Islet precursor cell (in vitro differentiated cells): ENCODE measurements at regions not wholly inside any gene's neighbourhood (a gene's known extent, or its start where the extent isn't known, plus 50 kb on each side); places are given as distances from the start of the nearest gene placed in this dataset.
A peak's percentile ranks its signal among the peaks of the same experiment; 100 is the strongest.

Experiments used
- DNase-seq: peaks from one replicate; pipeline ENCODE4 v3.0.0-alpha.2; 2018

GRCh38 chr7:113446791-113447190 is 328.4 kb upstream of the SMIM30 start:
- no peak for DNase-seq

GRCh38 chr7:113446391-113446790 is 328.0 kb upstream of the SMIM30 start:
- DNase-seq: no peak

GRCh38 chr7:113444261-113444660 is 325.9 kb upstream of the SMIM30 start:
- DNase-seq: no peak

DNA sequence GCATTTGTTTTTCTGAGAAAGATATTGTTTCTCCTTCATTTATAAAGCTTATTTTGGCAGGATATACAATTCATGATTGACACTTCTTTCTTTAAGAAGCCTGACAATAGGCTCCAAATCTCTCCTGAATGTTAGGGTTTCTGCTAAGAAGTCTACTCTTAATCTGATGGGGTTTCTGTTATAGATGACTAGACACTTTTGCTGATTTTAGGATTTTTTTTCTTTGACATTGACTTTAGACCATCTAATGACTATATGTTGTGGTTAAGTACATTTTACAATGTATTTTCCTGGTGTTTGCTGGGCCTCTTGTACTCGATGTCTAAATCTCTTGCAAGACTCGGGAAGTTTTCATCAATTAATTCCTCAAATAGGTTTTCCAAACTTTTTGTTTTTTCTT is 321.8 kb upstream of the SMIM30 start:
- no peak for DNase-seq

GRCh38 chr7:113431406-113431805 is 313.1 kb upstream of the SMIM30 start:
- DNase-seq: no peak

DNA sequence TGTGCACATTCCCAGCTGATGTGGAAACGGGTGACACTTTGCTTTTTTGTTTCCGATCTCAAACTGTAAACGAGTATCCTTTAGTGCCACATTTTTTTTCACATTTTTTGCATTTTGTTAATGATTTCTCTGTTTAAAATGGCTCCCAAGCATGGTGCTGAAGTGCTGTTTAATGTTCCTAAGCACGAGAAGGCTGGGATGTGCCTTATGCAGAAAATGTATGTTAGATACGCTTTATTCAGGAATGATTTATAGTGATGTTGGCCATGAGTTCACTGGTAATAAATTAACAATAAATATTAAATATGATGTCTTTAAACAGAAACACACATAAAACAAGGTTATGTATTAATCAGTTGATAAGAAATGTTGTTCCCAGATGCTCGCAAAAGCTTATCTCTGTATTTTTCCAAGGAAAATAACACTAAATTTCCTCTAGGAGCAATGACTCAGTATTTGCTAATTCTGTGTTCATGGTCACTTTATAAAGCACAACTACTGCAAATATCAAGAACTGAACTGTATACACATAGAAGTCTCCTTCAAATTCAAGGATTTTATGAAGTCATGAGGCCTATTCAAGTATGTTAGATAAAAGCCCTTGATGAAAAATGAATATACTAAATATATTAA is 305.9 kb upstream of the SMIM30 start:
- DNase-seq: no peak

- DNase-seq: peak; percentile 89
Observed at GRCh38 chr7:113421696-113422330, 303.5 kb upstream of the SMIM30 start.

- DNase-seq: no peak
Observed at GRCh38 chr7:113414401-113415035, 296.2 kb upstream of the SMIM30 start.

GRCh38 chr7:113412410-113412809 is 294.1 kb upstream of the SMIM30 start:
- DNase-seq: no peak

DNA sequence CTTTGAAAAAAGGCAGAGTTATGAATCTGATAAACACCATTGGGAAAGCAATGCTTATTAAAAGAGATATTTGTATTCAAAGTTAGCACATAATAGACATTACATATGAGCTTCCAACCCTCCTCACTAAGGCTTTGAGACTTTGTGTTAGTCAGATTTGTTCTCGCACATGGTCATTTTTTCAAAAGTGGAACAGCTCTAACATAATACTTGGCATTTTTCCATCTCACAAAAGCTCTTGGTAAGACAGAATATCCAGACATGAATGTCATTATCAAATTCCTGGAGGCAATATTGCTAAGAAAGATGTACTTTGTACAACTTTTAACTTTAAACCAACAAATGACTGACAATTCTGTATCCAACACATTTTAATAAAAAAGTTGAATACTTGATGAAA is 292.4 kb upstream of the SMIM30 start:
- no peak for DNase-seq

GRCh38 chr7:113408999-113409398 is 290.6 kb upstream of the SMIM30 start:
- DNase-seq: no peak

DNA sequence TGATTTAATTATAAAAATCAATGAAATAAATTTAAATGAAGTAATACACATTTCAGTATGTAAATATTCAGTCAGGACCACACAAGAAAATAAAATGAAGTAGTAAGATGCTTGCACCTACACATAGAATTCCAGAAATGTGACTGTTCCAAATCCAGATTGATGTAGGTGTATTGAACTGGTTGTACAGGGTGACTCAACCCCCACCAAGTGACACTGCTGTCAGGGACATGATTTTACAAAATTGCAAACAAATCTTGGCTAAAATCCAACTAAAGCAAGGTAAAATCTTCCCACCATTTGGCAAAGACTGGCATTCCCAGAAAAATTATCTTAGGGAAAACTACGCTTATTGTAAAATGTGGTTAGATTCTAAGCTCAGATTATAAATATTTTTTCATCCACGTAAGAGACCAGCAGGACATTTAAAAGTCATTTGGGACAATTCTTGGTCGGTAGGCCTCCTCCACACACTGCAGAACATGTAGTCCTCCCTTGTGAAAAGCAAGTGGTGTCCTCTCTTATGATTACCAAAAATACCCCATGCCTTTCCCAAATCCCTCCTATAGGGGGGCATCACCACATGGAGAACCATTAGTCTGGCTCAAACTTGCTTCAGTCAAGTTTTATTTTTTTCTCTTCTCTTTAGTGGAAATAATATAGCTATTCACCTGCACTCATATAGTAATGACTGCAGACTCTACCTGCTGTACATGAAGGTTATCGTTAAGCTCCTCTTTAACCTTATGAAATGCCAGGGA is 287.1 kb upstream of the SMIM30 start:
- DNase-seq: no peak

DNA sequence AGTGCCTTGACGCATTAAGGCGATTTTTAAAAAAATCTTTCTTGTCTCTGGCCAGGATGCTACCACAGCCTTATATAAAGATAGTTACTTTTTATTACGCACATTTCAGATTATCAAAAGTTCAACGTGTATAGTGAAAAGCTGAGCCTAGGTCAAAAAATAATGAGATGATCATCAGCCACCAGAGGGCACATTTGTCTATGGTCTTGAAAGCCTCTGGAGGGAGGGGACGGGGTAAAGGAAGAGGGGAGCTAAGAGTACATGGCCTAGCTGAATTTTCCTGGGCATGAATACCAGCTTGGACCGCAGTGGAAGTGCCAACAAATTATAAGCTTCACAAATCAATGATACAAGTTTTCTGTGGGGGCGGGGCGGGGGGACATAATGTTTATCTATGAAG is 285.9 kb upstream of the SMIM30 start:
- DNase-seq: no peak

- DNase-seq: no peak
Observed at GRCh38 chr7:113402482-113402881, 284.1 kb upstream of the SMIM30 start.

- no peak for DNase-seq
Observed at GRCh38 chr7:113402005-113402404, 283.7 kb upstream of the SMIM30 start.

DNA sequence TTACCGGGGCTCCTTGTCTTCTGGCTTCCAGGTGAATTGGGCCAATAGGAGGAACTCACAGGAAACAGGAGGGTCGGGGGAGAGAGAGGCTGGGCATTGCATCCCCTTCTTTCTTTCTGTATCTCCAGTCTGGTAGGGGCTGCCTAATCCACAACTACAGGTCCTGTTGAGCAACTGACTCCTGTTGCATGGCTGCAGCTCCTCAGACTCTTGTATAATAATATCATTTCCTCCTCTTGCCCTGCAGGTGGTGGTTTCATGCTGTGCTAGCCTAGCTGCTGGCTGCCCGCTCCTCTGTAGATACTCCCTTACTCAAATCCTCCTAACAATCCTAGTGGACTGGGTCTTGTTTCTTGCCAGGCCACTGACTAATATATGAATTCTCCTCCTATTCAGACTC is 276.5 kb upstream of the SMIM30 start:
- no peak for DNase-seq

DNA sequence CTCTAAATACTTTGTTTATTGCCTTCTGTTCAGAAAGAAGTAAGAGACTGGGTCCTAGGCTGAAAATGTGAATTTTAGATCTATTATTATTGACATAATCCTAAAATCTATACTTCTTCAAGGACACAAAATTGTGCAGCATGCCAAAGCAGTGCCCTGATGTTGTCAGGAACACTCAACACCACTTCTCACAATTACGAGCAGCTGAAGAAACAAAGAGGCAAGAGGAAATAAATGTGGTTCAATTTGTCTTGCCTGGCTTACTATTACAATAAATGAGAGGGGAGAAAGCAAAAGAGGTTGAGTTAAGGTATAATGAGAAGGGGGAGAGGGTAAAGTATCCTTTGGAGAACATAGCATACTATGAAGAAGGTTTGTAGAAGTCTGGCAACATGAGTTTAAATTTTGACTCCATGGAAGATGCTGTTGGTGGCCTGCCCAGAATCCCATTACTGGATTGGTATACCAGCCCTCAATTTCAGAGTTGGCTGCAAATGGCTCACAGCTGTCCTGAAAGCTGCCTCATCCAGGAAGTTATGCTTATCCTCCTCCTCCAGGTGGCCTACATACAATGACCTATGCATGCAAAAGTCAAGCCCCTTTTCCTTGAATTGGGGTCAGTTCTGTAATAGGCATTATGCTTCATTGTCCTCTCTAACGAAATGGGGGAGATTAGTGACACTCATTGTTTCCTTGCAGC is 274.6 kb upstream of the SMIM30 start:
- no peak for DNase-seq

- DNase-seq: no peak
Observed at GRCh38 chr7:113392421-113392820, 274.1 kb upstream of the SMIM30 start.

DNA sequence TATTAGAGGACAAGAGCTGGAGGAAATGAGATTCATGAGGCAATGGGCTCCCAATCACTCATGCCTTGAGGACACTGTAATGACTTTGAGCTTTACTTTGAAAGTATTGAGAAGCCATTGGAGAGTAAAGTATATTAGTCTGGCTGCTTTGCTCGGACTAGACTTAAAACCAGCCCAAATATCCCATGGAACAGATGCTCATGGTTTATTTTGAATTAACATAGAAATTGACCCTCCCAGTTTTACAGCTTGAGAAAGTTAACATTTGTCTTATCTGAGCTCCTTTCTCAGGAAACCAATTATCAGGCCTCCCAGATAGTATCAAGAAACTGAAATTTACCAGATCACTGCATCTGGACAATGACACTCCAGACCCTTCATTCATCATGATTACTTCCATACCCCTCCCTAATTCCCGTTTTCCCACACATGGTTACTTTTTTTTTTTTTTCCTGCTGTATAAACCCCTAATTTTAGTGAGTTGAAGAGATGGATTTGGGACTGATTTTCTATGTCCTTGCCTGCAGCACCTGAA is 270.8 kb upstream of the SMIM30 start:
- DNase-seq: no peak

DNA sequence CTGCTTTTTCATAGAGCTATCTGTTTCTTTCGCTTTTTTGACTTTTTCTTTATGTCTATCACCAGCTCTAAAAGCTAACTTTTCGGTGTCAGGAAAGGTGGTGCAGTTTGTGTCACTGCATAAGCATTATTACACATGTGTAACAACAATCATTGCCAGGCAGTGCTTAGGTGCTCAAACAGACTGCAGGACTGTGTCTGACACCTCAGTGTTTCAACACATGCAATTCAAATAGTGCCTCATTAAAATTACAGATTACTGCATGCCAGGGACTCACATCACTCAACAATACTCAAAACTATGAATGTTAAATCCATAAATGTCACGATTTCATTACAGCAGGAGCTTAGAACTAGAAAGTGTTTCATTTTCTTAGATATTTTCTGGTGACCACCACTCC is 265.3 kb upstream of the SMIM30 start:
- no peak for DNase-seq

DNA sequence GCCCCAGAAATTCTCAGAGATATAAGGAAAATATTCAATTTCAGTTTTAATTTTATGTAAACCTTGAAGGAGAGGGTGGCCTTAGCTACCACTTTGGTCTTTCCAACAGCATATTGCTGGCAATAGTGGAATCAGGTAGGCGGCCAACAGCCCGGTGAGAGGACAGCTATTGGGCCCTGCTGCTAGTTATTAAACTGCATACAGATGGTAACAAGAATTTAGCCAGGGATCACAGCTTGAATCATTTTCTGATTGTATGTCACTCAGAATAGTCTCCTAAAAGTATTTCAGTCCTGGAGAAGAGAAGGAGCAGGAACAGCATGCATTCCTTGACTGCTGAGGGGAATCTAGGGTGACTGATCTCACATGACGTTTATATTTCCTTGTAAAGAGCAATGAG is 261.4 kb upstream of the SMIM30 start:
- no peak for DNase-seq

GRCh38 chr7:113374955-113375354 is 256.6 kb upstream of the SMIM30 start:
- DNase-seq: no peak

DNA sequence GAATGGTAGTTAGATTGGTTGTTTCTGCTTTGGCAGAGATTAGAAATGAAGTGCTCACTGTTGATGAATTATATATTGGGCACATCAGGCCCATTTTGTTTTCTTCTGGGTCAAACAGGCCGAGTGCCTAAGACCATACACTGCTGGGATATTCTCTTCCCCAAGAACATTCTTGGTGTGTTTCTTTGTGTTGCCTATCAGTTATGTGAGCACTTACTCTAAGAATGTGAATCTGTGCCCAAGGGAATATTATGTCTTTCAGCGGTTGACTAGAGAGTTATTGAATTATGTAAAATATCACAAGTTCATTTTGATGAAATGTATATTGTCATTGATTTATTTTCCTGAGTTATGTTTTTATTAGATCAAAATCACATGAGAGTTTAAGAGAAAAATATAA is 255.5 kb upstream of the SMIM30 start:
- DNase-seq: no peak
